Islet precursor cell (in vitro differentiated cells): ENCODE measurements at regions not wholly inside any gene's neighbourhood (a gene's known extent, or its start where the extent isn't known, plus 50 kb on each side); places are given as distances from the start of the nearest gene placed in this dataset.
"Not testable (repeated sequence)": the region's sequence is repeated elsewhere in the genome, so short reads cannot be mapped to it uniquely, and the experiment has no call there.

Source experiments
- DNase-seq: peaks from one replicate; pipeline ENCODE4 v3.0.0-alpha.2; 2018

DNA sequence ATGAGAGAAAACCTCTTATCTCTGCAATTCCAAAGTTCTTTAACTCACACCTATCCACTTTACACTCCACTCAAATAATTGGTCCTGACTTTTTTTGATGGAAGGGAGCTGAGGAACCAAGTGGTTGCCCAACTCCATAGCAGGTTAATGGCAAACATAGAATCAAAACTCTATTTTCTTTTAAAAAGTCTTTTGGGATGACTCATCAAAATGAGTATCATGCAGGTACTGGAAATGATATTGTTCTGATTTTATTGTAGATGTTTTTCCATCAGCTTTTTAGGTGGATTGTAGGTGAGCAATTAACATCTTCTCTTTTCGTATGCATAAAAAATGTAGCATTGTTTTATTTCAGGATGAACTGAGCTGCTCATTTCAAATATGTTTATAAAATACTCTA lies 239.5 kb downstream of the SATB1 start:
- DNase-seq, result no peak

DNA sequence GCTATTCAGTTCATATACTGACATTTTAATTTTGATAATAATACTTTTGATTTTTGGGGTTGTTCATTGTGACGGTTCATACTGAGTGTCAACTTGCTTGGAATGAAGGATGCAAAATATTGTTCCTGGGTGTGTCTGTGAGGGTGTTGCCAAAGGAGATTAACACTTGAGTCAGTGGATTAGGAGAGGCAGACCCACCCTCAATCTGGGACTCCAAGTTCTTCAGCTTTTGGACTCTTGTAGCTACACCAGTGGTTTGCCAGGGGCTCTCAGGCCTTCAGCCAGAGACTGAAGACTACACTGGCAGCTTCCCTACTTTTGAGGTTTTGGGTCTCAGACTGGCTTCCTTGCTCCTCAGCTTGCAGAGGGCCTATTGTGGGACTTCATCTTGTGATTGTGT lies 242.2 kb downstream of the SATB1 start:
- not testable (repeated sequence) for DNase-seq

DNA sequence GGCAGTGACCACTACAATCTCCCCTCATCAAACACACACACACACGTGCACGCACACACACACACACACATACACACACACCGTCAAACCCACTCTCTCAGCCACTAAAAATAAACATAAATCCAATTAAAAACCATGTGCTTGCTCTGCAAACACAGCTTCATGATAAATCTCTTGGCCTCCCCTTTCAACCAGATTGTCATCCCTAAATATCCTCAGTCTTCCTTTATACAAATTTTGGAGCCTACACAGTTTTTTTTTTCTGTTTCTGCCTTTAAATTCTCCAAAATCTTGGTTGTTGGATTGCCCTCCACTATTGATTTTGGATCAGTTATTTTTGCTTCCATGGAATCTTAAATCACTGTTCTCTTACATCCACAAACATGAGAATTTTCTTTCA lies 245.6 kb downstream of the SATB1 start:
- no peak for DNase-seq

DNA sequence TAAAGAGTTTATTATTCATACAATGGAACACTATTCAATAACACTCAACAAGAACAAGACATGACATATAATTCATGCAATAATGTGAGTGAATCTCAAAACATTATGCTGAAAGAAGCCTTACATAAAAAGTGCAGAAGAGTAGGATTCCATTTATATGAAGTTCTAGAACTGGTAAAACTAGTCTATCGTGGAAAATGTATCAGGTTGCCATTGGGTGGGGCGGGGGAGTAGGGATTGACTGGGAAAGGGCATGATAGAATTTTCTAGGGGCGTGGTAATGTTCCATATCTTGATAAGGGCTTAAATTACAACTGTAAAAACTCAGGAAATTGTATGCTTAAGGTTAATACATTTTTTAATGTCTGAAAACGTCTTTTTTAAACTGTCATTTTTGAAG lies 247.9 kb downstream of the SATB1 start:
- DNase-seq, result no peak

DNA sequence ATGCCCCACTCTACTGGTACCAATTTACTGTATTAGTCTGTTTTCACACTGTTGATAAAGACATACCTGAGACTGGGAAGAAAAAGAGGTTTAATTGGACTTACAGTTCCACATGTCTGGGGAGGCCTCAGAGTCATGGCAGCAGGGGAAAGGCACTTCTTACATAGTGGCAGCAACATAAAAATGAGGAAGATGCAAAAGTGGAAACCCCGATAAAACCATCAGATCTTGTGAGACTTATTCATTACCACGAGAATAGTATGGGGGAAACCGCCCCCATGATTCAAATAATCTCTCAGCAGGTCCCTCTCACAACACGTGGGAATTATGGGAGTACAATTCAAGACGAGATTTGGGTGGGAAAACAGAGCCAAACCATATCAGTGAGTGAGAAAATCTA lies 251.2 kb downstream of the SATB1 start:
- not testable (repeated sequence) for DNase-seq

DNA sequence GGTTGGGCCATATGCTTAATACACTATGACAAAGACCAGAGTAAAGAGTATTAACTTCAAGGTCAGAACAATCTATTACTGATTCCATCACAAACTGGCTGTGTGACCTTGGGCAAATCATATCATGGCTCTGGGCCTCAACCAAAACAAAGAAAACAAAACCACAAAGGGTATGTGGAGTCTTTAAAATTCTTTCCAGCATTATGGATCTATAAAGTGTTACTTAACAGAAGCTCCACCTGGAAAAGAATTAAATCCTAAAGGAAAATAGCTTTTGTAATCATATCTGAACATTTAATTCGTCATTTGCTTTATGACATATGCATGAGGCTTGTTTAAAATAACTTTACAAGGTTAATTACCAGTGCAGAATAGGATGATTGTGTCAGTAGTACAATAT lies 265.5 kb downstream of the SATB1 start:
- DNase-seq, result no peak

DNA sequence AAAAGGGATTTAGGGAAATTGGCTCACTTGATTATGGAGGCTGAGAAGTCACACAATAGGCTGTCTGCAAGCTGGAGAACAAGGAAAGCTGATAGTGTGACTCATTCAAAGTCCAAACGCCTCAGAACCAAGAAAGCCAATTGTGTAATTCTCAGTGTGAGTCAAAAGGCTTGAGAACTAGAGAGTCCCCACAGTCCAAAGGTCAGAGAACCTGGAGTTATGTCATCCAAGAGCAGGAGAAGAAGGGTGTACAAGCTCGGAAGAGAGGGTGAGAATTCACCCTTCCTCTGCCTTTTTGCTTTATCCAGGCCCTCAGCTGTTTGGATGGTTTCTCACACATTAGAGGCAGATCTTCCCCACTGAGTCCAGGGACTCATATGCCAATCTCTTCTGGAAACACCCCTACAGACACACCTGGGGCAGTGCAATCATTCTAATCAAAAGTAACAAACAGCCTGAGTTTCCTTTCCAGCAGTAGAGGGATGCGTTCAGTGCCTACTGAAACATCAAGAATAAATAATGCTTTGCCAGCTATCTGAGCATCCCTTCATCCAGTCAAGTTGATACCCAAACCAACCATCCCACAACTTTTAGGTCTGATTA lies 271.5 kb downstream of the SATB1 start:
- DNase-seq, result no peak

DNA sequence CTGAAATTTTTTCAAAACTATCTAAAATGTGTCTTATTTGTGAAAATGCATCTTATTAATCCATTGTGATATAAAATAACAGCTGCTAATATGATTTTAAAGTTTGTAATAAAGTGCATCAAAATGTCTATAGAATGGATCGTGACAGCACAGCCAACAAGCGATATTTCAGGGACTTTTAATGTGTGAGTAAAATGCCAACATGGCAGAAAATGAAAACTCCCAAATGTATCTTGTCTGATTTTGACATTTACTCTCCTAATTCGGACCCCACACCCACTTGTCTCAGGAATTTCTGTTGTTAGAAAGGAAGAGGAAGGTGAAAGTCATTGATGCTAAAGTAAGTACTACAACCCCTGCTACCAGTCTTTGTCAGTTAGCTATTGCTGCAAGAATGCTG lies 273.9 kb downstream of the SATB1 start:
- DNase-seq, result no peak

DNA sequence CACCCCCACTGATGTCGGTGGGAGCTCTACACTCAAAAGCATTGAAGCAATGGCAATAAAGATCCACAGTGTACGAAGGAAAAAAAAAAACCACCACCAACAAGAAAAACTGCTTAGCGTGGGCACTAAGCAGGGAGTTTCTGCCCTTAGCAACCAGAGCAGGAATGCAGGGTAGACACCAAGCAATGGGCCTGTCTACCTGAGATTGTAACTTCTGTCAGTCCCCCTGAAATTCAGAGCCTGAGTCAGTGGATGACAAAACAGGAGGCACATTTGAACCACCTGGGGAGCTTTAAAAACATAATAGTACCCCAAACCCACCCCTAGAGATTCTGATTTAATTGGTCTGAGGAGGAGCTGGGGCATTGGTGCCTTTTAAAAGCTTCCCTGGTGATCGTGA lies 275.2 kb downstream of the SATB1 start:
- no peak for DNase-seq

DNA sequence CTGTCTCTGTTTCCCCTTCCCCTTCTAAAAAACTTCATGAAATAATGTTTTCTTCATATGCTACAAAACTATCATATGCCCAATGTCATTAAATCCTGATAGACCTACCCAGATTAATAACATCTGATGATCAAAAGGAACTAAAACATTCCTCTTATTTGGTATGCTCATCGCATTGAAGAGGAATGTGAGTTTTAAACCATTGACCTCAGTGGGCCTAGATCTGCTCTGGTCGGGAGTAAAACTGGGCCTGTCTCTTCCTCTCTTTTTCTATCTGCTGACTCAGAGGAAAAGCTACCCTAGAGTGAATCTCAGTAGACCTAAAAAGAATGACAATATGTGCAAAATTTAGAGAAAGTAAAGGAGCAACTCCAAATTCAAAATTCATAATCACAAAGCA lies 275.8 kb downstream of the SATB1 start:
- DNase-seq, result no peak

DNA sequence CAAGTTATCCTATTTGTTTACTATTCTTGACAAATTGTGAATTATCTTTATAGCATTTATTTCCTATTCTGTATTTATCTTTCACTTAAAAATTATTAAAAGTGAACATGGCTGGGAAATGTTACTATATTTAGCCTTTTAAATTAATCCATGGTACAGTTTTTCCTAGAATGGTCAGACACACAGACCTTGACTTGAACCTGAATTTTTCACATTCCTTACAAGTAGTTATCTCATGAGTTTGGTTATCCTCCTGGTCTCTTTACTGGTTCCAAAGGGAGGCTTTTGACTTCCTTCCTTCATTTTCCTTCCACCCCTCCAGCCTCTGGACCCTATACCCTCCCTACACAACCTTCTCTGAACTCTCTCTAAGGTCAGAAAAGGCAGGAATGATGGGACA lies 280.6 kb downstream of the SATB1 start:
- DNase-seq, result no peak

DNA sequence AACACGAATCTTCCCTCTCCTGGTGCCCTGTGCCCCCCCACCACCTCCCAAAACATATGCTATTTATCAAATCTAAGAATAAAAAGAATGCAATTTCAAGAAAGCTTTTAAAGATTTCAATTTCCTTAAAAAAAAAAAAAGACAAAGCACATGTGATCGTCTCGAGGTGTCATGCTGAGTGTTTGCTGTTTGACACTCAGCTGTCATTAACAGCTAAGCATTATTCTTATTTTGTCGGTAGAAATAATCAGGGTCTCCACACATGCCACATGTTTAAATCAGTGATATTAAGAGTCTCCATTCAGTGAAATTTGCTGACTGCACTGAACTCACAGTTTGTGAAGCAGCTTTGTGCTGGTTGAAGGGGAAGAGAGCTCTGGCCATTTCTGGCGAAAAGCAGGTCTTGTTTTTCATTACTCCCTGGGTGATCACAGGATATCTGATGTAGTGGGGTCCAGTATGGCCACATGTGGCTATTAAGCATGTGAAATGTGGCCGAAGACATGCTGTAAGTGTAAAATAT lies 281.8 kb downstream of the SATB1 start:
- no peak for DNase-seq

DNA sequence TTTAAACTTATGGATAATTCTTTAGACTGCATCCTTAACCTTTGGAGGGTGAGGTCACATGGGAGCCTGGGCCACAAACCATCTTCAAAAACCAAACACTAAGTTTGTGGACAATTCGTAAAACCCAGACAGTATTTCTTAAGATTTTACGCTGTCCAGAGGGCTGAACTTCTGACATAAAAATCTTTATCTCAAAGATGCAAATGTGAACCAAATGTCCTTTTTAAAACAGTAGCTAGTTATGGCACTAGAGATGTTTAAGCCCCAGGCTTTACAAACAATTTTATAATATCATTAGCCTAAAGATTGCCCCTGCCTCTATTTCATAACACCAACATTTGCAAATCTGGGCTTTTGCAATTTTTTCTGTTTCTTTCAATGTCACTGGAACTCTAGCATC lies 287.2 kb downstream of the SATB1 start:
- no peak for DNase-seq

DNA sequence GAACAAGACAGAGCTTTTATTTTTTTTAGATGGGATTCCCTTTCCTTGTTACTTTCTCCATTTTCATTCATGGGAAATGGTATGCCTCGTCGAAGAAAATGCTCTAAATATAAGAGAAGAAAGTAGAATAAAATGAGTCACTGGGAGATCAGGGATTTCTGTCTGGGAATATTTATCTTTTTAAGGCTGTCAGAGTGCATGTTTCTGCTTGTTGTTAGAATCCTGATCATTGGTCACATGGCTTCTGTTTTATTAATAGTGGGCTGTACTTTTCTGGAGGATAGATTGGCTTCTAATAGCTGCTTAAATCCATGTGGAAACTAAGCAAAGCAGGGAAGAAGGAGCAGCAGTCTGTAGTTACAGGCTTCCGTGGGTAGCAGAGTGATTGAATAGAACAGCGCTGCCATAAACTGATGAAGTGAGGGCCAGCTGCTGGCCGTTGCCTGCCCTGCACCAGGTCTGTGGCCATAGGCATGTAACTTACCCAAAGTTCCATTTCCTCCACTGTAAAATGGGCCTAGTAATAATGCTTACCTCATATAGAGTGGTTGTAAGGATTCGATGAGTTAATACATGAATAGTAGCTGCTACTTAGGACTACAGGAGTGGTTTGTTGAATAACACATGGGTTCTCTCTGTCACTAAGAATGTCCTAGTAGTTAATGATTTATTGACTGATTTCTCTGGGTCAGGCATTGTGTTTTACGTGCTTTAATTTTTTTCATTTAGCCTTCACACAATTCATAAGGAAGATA lies 289.9 kb downstream of the SATB1 start:
- no peak for DNase-seq

DNA sequence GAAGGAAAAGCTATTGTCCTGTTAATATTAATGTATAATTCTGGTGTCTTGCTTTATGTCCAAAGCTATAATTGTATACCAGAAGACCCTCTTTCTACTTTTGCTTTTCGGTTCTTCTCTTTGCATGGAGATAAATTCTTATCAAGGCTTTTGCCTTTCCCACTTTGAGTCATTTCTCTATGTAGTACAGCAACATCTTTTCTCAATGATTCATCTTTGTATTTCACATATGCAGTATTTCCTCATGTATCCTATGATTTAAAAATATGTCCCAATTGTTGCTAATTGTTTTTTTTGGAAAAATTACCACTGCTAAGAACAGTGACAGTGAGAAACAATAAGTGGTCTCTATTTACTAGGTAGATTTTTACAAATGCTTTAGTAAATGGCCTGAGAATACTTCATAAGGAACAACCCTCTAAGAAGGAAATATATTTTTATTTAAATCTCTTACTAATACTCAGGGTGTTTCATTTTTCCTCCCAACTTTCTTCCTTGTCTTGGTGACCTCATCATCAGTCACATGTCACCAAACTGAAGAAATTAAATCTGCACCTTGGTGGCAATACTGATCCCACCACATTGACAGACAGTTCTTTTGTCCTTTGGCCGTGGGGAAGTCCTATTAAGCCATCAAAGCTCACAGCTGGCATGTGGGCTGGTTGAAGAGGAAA lies 290.6 kb downstream of the SATB1 start:
- DNase-seq, result no peak

DNA sequence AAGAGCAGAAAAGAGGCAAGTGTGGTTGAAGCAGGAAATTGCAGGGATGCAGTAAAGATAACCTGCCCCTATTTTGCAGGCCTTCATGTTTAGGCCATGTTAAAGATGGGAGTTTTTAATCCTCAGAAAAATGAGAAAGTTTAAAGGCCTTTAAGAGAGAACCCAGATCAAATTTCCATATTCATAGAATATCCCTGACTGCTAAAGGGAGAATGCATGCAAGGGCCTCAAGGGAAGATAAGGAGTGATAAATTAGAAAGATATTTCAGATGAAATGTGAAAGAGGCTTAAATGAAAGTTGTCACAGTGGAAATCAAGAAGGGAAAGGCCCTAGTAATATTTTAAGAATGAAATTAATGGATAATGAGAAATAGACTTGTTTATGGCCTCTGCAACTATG lies 292.1 kb downstream of the SATB1 start:
- no peak for DNase-seq

DNA sequence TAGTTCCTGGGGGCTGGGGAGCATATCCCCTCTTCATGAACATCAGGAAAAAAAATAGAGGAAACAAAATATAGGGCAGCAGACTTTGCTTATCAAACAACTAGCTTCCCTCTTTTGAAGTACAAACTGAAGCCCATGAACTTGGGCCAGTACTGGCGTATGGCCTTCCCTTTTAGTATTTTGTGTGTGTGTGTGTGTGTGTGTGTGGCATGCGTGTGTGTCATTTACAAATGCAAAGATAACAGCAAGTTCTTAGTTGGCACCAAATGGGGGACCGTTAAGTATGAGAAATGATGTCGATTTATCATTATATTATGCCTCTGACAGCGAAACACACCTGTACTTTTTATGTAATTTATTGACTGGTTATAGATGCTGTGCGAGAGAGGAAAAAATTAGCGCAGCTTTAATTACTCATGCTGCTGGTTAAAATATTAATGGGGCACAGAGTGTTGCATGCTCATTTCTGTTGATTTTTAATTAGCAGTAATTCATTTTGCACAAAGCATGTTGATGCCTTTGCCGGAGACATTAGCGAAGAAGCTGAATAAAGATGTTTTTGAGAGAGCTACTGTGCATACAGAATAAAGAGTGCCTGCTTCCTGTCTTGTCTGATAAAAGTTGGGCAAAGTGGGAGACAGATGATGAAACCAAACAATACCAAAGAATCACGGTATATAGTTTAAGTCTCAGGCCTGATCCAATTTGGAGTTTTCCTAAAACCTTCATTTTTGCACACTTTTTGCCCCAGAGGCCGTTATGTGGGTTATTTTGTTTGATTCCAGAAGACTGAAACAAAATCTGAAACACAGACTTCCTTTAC lies 297.1 kb downstream of the SATB1 start:
- no peak for DNase-seq

DNA sequence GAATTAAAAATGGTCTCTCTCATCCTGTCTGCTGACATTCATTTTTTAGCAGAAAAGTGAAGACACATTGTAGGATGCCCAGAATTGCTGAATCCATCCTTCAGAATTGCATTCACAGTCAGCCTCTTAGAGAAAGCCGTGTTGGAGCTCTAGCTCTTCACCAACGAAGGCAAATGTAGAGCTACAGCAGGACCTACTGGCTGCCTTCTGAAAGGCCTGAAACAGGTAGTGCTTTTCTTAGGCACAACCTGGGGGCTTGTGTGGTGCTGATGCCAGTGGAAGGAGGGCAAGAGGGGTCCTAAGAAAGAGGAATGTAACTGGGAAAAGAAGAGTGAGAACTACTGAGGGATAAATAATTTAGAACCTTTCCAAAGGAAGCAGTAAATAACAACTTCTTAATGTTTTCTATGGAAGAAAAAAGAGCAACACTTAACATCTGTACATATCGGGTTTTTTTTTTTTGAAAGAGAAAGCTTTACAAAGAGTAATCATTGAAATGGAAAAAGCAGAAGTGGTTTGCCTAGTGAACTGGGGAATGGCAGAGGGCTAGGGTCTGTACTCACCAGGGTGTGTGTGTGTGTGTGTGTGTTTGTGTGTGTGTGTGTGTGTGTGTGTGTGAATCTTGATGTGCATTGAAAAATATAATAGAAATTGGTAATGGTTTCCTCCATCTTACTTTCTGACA lies 297.8 kb downstream of the SATB1 start:
- DNase-seq, result no peak

DNA sequence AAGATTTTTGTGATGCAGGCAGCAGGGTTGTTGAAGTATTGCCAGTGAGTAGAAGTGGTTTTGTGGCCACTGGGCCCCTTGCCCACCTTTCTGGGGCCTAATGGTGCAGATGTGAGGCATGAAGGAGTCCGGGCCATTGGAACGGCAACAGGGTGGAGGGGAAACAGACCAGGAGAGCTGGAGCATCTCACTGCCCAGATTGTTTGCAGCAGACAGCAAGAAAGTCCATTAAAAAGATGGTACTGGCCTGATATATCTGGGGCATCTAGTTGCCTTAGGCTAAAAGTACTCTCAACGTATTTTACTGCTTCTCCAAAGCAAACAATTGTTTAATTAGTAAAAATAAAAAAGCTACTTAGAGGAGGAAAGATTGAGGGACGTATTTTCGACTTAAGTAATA lies 298.4 kb downstream of the SATB1 start:
- no peak for DNase-seq

DNA sequence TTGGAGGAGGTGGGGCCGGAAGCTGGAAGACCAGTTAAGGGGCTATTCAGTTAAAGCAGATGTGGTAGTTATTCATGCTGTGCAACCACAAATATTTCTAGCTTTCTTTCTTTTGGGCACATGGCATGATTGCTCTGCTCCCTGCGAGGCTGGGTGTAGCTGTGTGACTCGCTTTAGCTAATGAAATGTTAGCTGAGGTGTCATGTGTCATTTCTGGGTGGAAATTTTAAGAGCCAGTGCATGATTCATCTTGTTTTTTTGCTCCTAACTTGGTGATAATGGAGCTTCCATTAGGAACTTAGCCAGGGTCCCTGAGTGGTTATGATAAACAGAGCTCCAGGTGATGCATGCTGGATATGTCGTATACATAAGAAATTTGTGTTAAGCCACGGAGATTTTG lies 300.6 kb downstream of the SATB1 start:
- peak; percentile 66 for DNase-seq

DNA sequence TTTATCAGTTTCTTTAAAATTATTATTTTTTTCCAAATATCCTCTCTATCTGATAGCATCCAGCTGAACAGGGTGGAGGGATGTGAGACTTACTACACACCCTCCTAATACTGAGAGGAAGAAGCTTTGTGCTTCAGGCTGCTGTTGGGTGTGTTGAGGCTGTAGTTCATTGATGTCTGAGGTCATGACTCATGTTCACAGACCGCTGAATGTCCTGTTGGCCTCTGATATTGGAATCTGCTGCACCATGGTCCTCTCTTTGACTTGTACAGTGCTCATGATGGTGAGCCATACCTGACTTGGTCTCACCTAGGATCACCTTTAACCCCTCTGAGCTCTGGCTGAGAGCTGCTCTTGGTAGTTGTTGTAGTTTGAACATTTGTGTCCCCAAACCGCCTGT lies 302.9 kb downstream of the SATB1 start:
- DNase-seq, result no peak

DNA sequence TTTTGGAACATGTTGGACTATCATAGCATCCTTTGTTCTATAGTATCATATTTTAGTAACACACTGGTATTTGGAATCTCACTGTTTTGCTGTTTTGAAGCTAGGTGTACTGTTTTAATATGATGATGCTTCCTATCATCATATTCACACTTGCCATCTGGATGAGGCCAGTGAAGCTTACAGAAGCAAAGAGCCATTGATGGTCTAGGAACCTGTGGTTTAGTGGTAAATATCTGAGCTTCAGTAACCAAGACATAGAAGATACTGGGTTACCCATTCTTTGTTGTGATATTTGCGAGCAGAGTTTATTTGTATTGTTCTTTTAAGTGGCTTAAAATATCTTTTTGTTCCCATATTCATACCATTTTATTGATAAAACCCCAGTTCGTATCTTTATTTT lies 304.1 kb downstream of the SATB1 start:
- DNase-seq, result no peak

DNA sequence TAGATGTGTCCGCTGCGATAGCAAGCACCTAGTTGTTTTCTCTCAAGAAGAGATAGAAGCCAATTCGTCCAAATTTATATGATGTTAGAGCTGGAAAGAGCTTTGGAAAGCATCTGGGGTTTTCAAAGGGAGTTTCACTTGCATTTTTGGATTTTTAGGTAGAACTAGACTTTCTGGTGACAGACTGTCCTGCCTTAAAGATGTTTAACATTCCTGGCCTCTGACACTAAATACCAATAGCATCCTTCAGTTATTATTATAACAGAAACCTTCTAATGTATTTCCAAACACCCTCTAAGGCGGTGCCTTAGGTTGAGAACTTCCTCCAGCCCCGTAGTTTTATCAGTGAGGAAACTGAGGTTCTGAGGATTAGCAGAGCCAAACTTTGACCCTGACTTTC lies 305.3 kb downstream of the SATB1 start:
- DNase-seq, result no peak
